ENCODE measurements at regions not wholly inside any gene's neighbourhood (a gene's known extent, or its start where the extent isn't known, plus 50 kb on each side); places are given as distances from the start of the nearest gene placed in this dataset.

- TF ChIP-seq MXI1 (conservative IDR thresholded peaks at IDR 0.05; ENCODE audit: poor library complexity, severe bottlenecking) = no peak
- no peak for TF ChIP-seq SMC3 (conservative IDR thresholded peaks at IDR 0.05; ENCODE audit: poor library complexity)
These were observed 110.3 kb upstream of the ST6GAL2 start (continued) for GRCh38 chr2:106996171-106996769.

- H2AFZ ChIP-seq (ENCODE audit: low read depth, low read length) = no peak overlapping the region
- H4K20me1 ChIP-seq (ENCODE audit: insufficient read depth) = no peaks in the 10 kb centered on the region
- no peaks in the 10 kb centered on the region for H3K9me2 ChIP-seq (ENCODE audit: insufficient read depth, low read length)
- H3K4me2 ChIP-seq (ENCODE audit: low read length) = no peak overlapping the region
- no peak overlapping the region for H3K9ac ChIP-seq (ENCODE audit: low read length)
- H3K36me3 ChIP-seq (ENCODE audit: insufficient read depth, low read length) = no peaks in the 10 kb centered on the region
- no peaks in the 10 kb centered on the region for H3F3A ChIP-seq (ENCODE audit: insufficient read depth, low read length, poor library complexity, severe bottlenecking)
- H3K4me3 ChIP-seq (ENCODE audit: low read length) = no peak overlapping the region
- no peak for TF ChIP-seq POLR2AphosphoS5 (IDR thresholded peaks at IDR 0.05)
- no peak for TF ChIP-seq MXI1 (conservative IDR thresholded peaks at IDR 0.05; ENCODE audit: poor library complexity, severe bottlenecking)
- TF ChIP-seq CTCF (IDR thresholded peaks at IDR 0.05; ENCODE audit: poor library complexity, severe bottlenecking) = no peak
- no peak for TF ChIP-seq EP300 (conservative IDR thresholded peaks at IDR 0.05; ENCODE audit: poor library complexity, severe bottlenecking)
- TF ChIP-seq TAF1 (IDR thresholded peaks at IDR 0.05; ENCODE audit: low read depth) = no peak
- no peak for TF ChIP-seq REST (IDR thresholded peaks at IDR 0.05; ENCODE audit: borderline replicate concordance)
- TF ChIP-seq SMC3 (conservative IDR thresholded peaks at IDR 0.05; ENCODE audit: poor library complexity) = no peak
- no peak for TF ChIP-seq RAD21 (conservative IDR thresholded peaks at IDR 0.05)
- no peak for TF ChIP-seq EZH2 (IDR thresholded peaks at IDR 0.05; ENCODE audit: borderline replicate concordance, insufficient read depth, low read length, poor library complexity, severe bottlenecking)
- H3K27me3 ChIP-seq (ENCODE audit: insufficient read depth, low read depth, low read length) = no peaks in the 10 kb centered on the region
- no peaks in the 10 kb centered on the region for H3K9me3 ChIP-seq (ENCODE audit: low read length)
- H3K79me2 ChIP-seq (replicated peaks; ENCODE audit: insufficient read depth, low read length) = no peaks in the 10 kb centered on the region
- no peak overlapping the region for H3K27ac ChIP-seq (ENCODE audit: low read length)
These were observed 111.2 kb upstream of the ST6GAL2 start for GRCh38 chr2:106997204-106997603.

- Histone ChIP-seq H3K4me2 (ENCODE audit: low read length) (no peak overlapping the region), H3K4me3 (ENCODE audit: low read length) (no peak overlapping the region), H3K9me3 (ENCODE audit: low read length) (no peaks in the 10 kb centered on the region), H3K79me2 (replicated peaks; ENCODE audit: insufficient read depth, low read length) (no peaks in the 10 kb centered on the region), H3K27me3 (ENCODE audit: insufficient read depth, low read depth, low read length) (no peaks in the 10 kb centered on the region), H2AFZ (ENCODE audit: low read depth, low read length) (no peak overlapping the region), H3K9ac (ENCODE audit: low read length) (no peak overlapping the region), H4K20me1 (ENCODE audit: insufficient read depth) (no peaks in the 10 kb centered on the region), H3K27ac (ENCODE audit: low read length) (no peak overlapping the region), H3K9me2 (ENCODE audit: insufficient read depth, low read length) (no peaks in the 10 kb centered on the region), H3K36me3 (ENCODE audit: insufficient read depth, low read length) (no peaks in the 10 kb centered on the region), H3F3A (ENCODE audit: insufficient read depth, low read length, poor library complexity, severe bottlenecking) (no peaks in the 10 kb centered on the region)
- TF ChIP-seq POLR2AphosphoS5 (IDR thresholded peaks at IDR 0.05) (no peak), REST (IDR thresholded peaks at IDR 0.05; ENCODE audit: borderline replicate concordance) (no peak), SMC3 (conservative IDR thresholded peaks at IDR 0.05; ENCODE audit: poor library complexity) (no peak)
These were observed 115.1 kb upstream of the ST6GAL2 start for GRCh38 chr2:107001062-107001461.
